ENCODE measurements at regions not wholly inside any gene's neighbourhood (a gene's known extent, or its start where the extent isn't known, plus 50 kb on each side); places are given as distances from the start of the nearest gene placed in this dataset.

DNA sequence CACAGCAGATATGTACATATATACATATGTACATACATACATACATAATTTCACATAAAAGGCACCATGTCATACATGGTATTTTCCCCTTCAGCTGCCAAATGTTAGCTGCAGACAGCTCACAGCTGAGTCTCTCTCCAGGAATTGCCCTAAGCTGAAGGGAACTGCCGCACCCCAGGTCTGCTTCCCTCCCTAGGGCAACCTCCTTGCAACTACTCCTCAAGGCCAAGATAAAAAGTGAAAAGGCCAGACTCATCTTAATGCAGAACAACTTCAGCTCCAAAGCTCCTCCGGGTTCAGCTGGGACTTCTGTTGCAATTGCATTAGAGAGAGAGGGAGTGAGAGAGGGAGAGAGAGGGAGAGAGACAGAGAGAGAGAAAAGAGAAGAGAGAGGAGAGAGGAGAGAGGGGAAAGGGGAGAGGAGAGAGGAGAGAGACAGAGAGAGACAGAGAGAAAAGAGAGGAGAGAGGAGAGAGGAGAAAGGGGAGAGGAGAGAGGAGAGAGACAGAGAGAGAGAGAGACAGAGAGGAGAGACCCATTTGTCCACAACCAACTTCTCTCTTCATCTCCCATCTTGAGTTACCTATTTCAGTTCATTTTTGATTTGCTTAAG lies 143.4 kb upstream of the HES1 start:
- Histone ChIP-seq H3K4me2 (ENCODE audit: low read length) (no peak overlapping the region), H3K27me3 (ENCODE audit: control insufficient read depth, low read length) (no peaks in the 10 kb centered on the region), H3K4me3 (ENCODE audit: low read length) (no peak overlapping the region), H3K9me2 (replicated peaks; ENCODE audit: control insufficient read depth, low read length) (no peaks in the 10 kb centered on the region), H3K36me3 (ENCODE audit: control insufficient read depth, low read length) (no peaks in the 10 kb centered on the region), H3K79me2 (ENCODE audit: control insufficient read depth, low read length) (no peaks in the 10 kb centered on the region), H4K20me1 (ENCODE audit: control insufficient read depth, insufficient read depth, low read depth, low read length) (no peaks in the 10 kb centered on the region), H3F3A (ENCODE audit: control insufficient read depth, insufficient read depth) (no peaks in the 10 kb centered on the region), H3K27ac (ENCODE audit: low read depth, low read length) (no peak overlapping the region), H3K9me3 (ENCODE audit: control insufficient read depth, insufficient read depth, low read length) (no peaks in the 10 kb centered on the region), H3K4me1 (ENCODE audit: control insufficient read depth, low read length) (peaks cover under 1% of the 10 kb centered on the region; the same call in 1 of the 2 replicates)
- TF ChIP-seq, protein P1, sequence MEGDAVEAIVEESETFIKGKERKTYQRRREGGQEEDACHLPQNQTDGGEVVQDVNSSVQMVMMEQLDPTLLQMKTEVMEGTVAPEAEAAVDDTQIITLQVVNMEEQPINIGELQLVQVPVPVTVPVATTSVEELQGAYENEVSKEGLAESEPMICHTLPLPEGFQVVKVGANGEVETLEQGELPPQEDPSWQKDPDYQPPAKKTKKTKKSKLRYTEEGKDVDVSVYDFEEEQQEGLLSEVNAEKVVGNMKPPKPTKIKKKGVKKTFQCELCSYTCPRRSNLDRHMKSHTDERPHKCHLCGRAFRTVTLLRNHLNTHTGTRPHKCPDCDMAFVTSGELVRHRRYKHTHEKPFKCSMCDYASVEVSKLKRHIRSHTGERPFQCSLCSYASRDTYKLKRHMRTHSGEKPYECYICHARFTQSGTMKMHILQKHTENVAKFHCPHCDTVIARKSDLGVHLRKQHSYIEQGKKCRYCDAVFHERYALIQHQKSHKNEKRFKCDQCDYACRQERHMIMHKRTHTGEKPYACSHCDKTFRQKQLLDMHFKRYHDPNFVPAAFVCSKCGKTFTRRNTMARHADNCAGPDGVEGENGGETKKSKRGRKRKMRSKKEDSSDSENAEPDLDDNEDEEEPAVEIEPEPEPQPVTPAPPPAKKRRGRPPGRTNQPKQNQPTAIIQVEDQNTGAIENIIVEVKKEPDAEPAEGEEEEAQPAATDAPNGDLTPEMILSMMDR (IDR thresholded peaks at IDR 0.05; ENCODE audit: low read depth, low read length, poor library complexity, severe bottlenecking) = no peak
- no peak for TF ChIP-seq EZH2phosphoT487 (IDR thresholded peaks at IDR 0.05; ENCODE audit: borderline replicate concordance, low read length)

GRCh38 chr3:193996221-193996620 lies 139.7 kb upstream of the HES1 start:
- Histone ChIP-seq H3K4me3 (ENCODE audit: low read length) (no peak overlapping the region), H3K9me3 (ENCODE audit: control insufficient read depth, insufficient read depth, low read length) (no peaks in the 10 kb centered on the region), H3K79me2 (ENCODE audit: control insufficient read depth, low read length) (no peaks in the 10 kb centered on the region), H3K27me3 (ENCODE audit: control insufficient read depth, low read length) (no peaks in the 10 kb centered on the region), H3K4me1 (ENCODE audit: control insufficient read depth, low read length) (peaks cover 17% of the 10 kb centered on the region), H3K36me3 (ENCODE audit: control insufficient read depth, low read length) (no peaks in the 10 kb centered on the region), H3K4me2 (ENCODE audit: low read length) (no peak overlapping the region), H3K27ac (ENCODE audit: low read depth, low read length) (no peak overlapping the region), H3F3A (ENCODE audit: control insufficient read depth, insufficient read depth) (no peaks in the 10 kb centered on the region), H4K20me1 (ENCODE audit: control insufficient read depth, insufficient read depth, low read depth, low read length) (no peaks in the 10 kb centered on the region), H3K9me2 (replicated peaks; ENCODE audit: control insufficient read depth, low read length) (no peaks in the 10 kb centered on the region)
- TF ChIP-seq EZH2phosphoT487 (IDR thresholded peaks at IDR 0.05; ENCODE audit: borderline replicate concordance, low read length) = no peak
- TF ChIP-seq, protein P1 (IDR thresholded peaks at IDR 0.05; ENCODE audit: low read depth, low read length, poor library complexity, severe bottlenecking) = no peak

- no peak overlapping the region for H3K27ac ChIP-seq (ENCODE audit: low read depth, low read length)
- no peaks in the 10 kb centered on the region for H3K9me2 ChIP-seq (replicated peaks; ENCODE audit: control insufficient read depth, low read length)
- peaks cover 17% of the 10 kb centered on the region for H3K4me1 ChIP-seq (ENCODE audit: control insufficient read depth, low read length)
- H3K79me2 ChIP-seq (ENCODE audit: control insufficient read depth, low read length) = no peaks in the 10 kb centered on the region
- H3K27me3 ChIP-seq (ENCODE audit: control insufficient read depth, low read length) = no peaks in the 10 kb centered on the region
- no peaks in the 10 kb centered on the region for H3K36me3 ChIP-seq (ENCODE audit: control insufficient read depth, low read length)
- no peak overlapping the region for H3K4me3 ChIP-seq (ENCODE audit: low read length)
- no peaks in the 10 kb centered on the region for H4K20me1 ChIP-seq (ENCODE audit: control insufficient read depth, insufficient read depth, low read depth, low read length)
- H3F3A ChIP-seq (ENCODE audit: control insufficient read depth, insufficient read depth) = no peaks in the 10 kb centered on the region
- no peaks in the 10 kb centered on the region for H3K9me3 ChIP-seq (ENCODE audit: control insufficient read depth, insufficient read depth, low read length)
- no peak overlapping the region for H3K4me2 ChIP-seq (ENCODE audit: low read length)
- TF ChIP-seq, protein P1 (IDR thresholded peaks at IDR 0.05; ENCODE audit: low read depth, low read length, poor library complexity, severe bottlenecking) = no peak
- no peak for TF ChIP-seq EZH2phosphoT487 (IDR thresholded peaks at IDR 0.05; ENCODE audit: borderline replicate concordance, low read length)
Measured at GRCh38 chr3:193996641-193997089, 139.3 kb upstream of the HES1 start.
